MCF 10A (cell line): ENCODE measurements at regions not wholly inside any gene's neighbourhood (a gene's known extent, or its start where the extent isn't known, plus 50 kb on each side); places are given as distances from the start of the nearest gene placed in this dataset.

Source experiments
- BruUV-seq: library from RNA; stranded (reverse); fragments of 400-500 nt; replicated peaks from 2 replicates; lab custom pipeline; 2021; lab: Mats Ljungman, UMichigan
- CTCF ChIA-PET: fragments of 300-600 bp; sonication (Branson Sonifier 250); formaldehyde crosslinking; extraction: SDS; loops from one replicate; lab custom pipeline; 2021; ENCODE audit warnings: antibody characterized with exemption, inconsistent platforms; lab: Yijun Ruan, JAX
- POLR2A ChIA-PET: fragments of 300-600, 350-650 bp; sonication (Branson Sonifier 250); formaldehyde crosslinking; extraction: SDS; loops from one replicate; lab custom pipeline; 2020; ENCODE audit warnings: antibody characterized with exemption, inconsistent platforms; lab: Yijun Ruan, JAX
- DNase-seq: peaks from one replicate; pipeline ENCODE4 v3.0.0-alpha.2; 2018; ENCODE audit not compliant: unreplicated experiment
- H3K27ac Mint-ChIP-seq: one replicate; pipeline ENCODE4 v1.8.0; 2022; ENCODE audit warnings: mild to moderate bottlenecking, low read depth, mixed read lengths; ENCODE audit not compliant: unreplicated experiment
- H3K27me3 Mint-ChIP-seq: one replicate; pipeline ENCODE4 v1.8.0; 2022; ENCODE audit warnings: mixed read lengths; ENCODE audit not compliant: insufficient read depth, unreplicated experiment
- H3K36me3 Mint-ChIP-seq: one replicate; pipeline ENCODE4 v1.8.0; 2022; ENCODE audit warnings: mild to moderate bottlenecking, moderate library complexity, mixed read lengths; ENCODE audit not compliant: insufficient read depth, unreplicated experiment
- H3K4me1 Mint-ChIP-seq: one replicate; pipeline ENCODE4 v1.8.0; 2022; ENCODE audit warnings: mixed read lengths; ENCODE audit not compliant: insufficient read depth, unreplicated experiment
- H3K4me3 Mint-ChIP-seq: one replicate; pipeline ENCODE4 v1.8.0; 2022; ENCODE audit warnings: mild to moderate bottlenecking, moderate library complexity, mixed read lengths; ENCODE audit not compliant: unreplicated experiment
- H3K9me3 Mint-ChIP-seq: one replicate; pipeline ENCODE4 v1.8.0; 2022; ENCODE audit warnings: mixed read lengths; ENCODE audit not compliant: unreplicated experiment
- CTCF ChIP-seq: fragments of 200-600 bp; IDR thresholded peaks from one replicate; pipeline ENCODE4 v1.8.0; 2022; ENCODE audit warnings: antibody characterized with exemption, mild to moderate bottlenecking; ENCODE audit not compliant: unreplicated experiment
- intact Hi-C: fragments of 100-400 bp; cut with micrococcal nuclease; formaldehyde crosslinking; loops from 2 replicates; pipeline ENCODE4 v1.14.1; 2022

- intact Hi-C loops: no loop called here
- BruUV-seq: no TSS peak
- Mint-ChIP-seq H3K27me3 (no peaks in the 10 kb centered on the region), H3K36me3 (no peaks in the 10 kb centered on the region), H3K4me3 (no peak overlapping the region), H3K9me3 (no peaks in the 10 kb centered on the region), H3K27ac (no peak overlapping the region), H3K4me1 (no peaks in the 10 kb centered on the region)
- no peak for TF ChIP-seq CTCF
- ChIA-PET CTCF (interaction anchor here (2.3 to 8.2 kb wide), 2 partner anchors 279 to 290 kb away, joined by 7 to 71 read pairs; no protein-coding TSS in a partner anchor), POLR2A (no interaction called here)
- DNase-seq: no peak
Measured at GRCh38 chr18:59059140-59059539, 80.5 kb upstream of the SEC11C start.

- BruUV-seq: no TSS peak
- CTCF ChIA-PET: interaction anchor here (0.8 to 8.2 kb wide), 3 partner anchors 10 to 280 kb away, joined by 3 to 71 read pairs (median 17); no protein-coding TSS in a partner anchor
- DNase-seq: no peak
- TF ChIP-seq CTCF: no peak
- POLR2A ChIA-PET: no interaction called here
- Mint-ChIP-seq H3K4me3 (no peak overlapping the region), H3K9me3 (no peaks in the 10 kb centered on the region), H3K36me3 (no peaks in the 10 kb centered on the region), H3K27me3 (no peaks in the 10 kb centered on the region), H3K27ac (no peak overlapping the region), H3K4me1 (no peaks in the 10 kb centered on the region)
- intact Hi-C loops: loop anchor here (10.0 kb wide), 1 partner anchor 536 kb away; no protein-coding TSS in a partner anchor
Measured at GRCh38 chr18:59060551-59060950, 79.1 kb upstream of the SEC11C start.

- TF ChIP-seq CTCF: no peak
- no peak for DNase-seq
- no TSS peak for BruUV-seq
- ChIA-PET POLR2A (interaction anchor here (0.6 kb wide), 1 partner anchor 200 kb away, joined by 4 read pairs; no protein-coding TSS in a partner anchor), CTCF (interaction anchor here (0.6 to 8.2 kb wide), 5 partner anchors 8 to 293 kb away, joined by 3 to 71 read pairs (median 4); no protein-coding TSS in a partner anchor)
- Mint-ChIP-seq H3K27me3 (no peaks in the 10 kb centered on the region), H3K27ac (no peak overlapping the region), H3K36me3 (no peaks in the 10 kb centered on the region), H3K4me3 (no peak overlapping the region), H3K4me1 (no peaks in the 10 kb centered on the region), H3K9me3 (no peaks in the 10 kb centered on the region)
- intact Hi-C loops: loop anchor here (10.0 kb wide), 1 partner anchor 537 kb away; no protein-coding TSS in a partner anchor
Measured at GRCh38 chr18:59061914-59062642, 77.6 kb upstream of the SEC11C start.

GRCh38 chr18:59062643-59063006 is 77.1 kb upstream of the SEC11C start:
- ChIA-PET POLR2A (no interaction called here), CTCF (interaction anchor here (1.2 to 8.2 kb wide), 2 partner anchors 282 to 294 kb away, joined by 4 to 71 read pairs; no protein-coding TSS in a partner anchor)
- intact Hi-C loops: loop anchor here (10.0 kb wide), 1 partner anchor 538 kb away; no protein-coding TSS in a partner anchor
- Mint-ChIP-seq H3K4me1 (no peaks in the 10 kb centered on the region), H3K27me3 (no peaks in the 10 kb centered on the region), H3K36me3 (no peaks in the 10 kb centered on the region), H3K9me3 (no peaks in the 10 kb centered on the region), H3K4me3 (no peak overlapping the region), H3K27ac (no peak overlapping the region)
- TF ChIP-seq CTCF: no peak
- DNase-seq: no peak
- no TSS peak for BruUV-seq
